ENCODE measurements at regions not wholly inside any gene's neighbourhood (a gene's known extent, or its start where the extent isn't known, plus 50 kb on each side); places are given as distances from the start of the nearest gene placed in this dataset.

- FAIRE-seq (no peak), DNase-seq (ENCODE audit: extremely low spot score, insufficient read length, low read depth) (no peak)
Observed at GRCh38 chr2:42931146-42931817, 138.9 kb upstream of the HAAO start.

GRCh38 chr2:42930025-42930581, 137.7 kb upstream of the HAAO start:
- FAIRE-seq: no peak
- no peak for DNase-seq (ENCODE audit: extremely low spot score, insufficient read length, low read depth)

- FAIRE-seq (no peak), DNase-seq (ENCODE audit: extremely low spot score, insufficient read length, low read depth) (no peak)
Observed at GRCh38 chr2:42929546-42930024, 137.2 kb upstream of the HAAO start.

- no peak for FAIRE-seq
Observed at GRCh38 chr2:42928692-42929545, 136.5 kb upstream of the HAAO start.

GRCh38 chr2:42928161-42928691, 135.8 kb upstream of the HAAO start:
- FAIRE-seq (no peak), DNase-seq (ENCODE audit: extremely low spot score, insufficient read length, low read depth) (no peak)

More at GRCh38 chr2:42928692-42929545, 136.5 kb upstream of the HAAO start:
- DNase-seq (ENCODE audit: extremely low spot score, insufficient read length, low read depth): no peak

GRCh38 chr2:42927334-42928160, 135.2 kb upstream of the HAAO start:
- DNase-seq (ENCODE audit: extremely low spot score, insufficient read length, low read depth) (no peak), FAIRE-seq (no peak)

GRCh38 chr2:42926434-42927333, 134.3 kb upstream of the HAAO start:
- DNase-seq (ENCODE audit: extremely low spot score, insufficient read length, low read depth) (no peak), FAIRE-seq (no peak)

- FAIRE-seq (no peak), DNase-seq (ENCODE audit: extremely low spot score, insufficient read length, low read depth) (no peak)
Observed at GRCh38 chr2:42925742-42926433, 133.5 kb upstream of the HAAO start.

- FAIRE-seq (no peak), DNase-seq (ENCODE audit: extremely low spot score, insufficient read length, low read depth) (no peak)
Observed at GRCh38 chr2:42924418-42924886, 132.1 kb upstream of the HAAO start.

- FAIRE-seq (no peak), DNase-seq (ENCODE audit: extremely low spot score, insufficient read length, low read depth) (no peak)
Observed at GRCh38 chr2:42923580-42924417, 131.4 kb upstream of the HAAO start.

GRCh38 chr2:42922790-42923579, 130.6 kb upstream of the HAAO start:
- no peak for DNase-seq (ENCODE audit: extremely low spot score, insufficient read length, low read depth)
- FAIRE-seq: no peak

GRCh38 chr2:42922293-42922692, 129.9 kb upstream of the HAAO start:
- FAIRE-seq (no peak), DNase-seq (ENCODE audit: extremely low spot score, insufficient read length, low read depth) (no peak)

GRCh38 chr2:42921721-42922120, 129.3 kb upstream of the HAAO start:
- no peak for FAIRE-seq

GRCh38 chr2:42921147-42921520, 128.8 kb upstream of the HAAO start:
- FAIRE-seq: no peak
- no peak for DNase-seq (ENCODE audit: extremely low spot score, insufficient read length, low read depth)

More at GRCh38 chr2:42921721-42922120, 129.3 kb upstream of the HAAO start:
- DNase-seq (ENCODE audit: extremely low spot score, insufficient read length, low read depth): no peak

- FAIRE-seq: no peak
- DNase-seq (ENCODE audit: extremely low spot score, insufficient read length, low read depth): no peak
Observed at GRCh38 chr2:42920446-42921146, 128.2 kb upstream of the HAAO start.

Measured in GM18507 (cell line).